ENCODE measurements at regions not wholly inside any gene's neighbourhood (a gene's known extent, or its start where the extent isn't known, plus 50 kb on each side); places are given as distances from the start of the nearest gene placed in this dataset.

DNA sequence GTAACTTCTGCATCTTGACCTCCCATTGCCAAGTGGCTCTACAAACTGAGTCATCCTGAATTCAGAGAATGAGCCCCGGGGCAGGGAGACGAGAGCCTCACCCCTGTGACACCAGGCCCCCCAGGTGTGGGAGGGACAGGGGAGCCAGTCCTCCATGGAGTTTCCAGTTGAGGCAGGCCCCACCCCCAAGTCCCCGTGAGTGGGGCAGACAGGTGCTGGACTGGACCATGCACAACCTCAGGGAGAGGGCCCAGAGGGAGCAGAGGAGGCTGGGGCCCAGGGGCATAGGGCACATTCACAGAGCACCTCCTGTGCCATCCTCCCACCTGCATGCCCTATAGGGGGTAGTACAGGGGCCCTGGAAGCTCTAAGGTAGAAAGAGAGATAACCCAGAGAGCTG lies 180.8 kb downstream of the BRD1 start:
- Histone ChIP-seq H3K27me3 (ENCODE audit: control insufficient read depth, insufficient read depth, low read length) (no peaks in the 10 kb centered on the region), H3K4me1 (ENCODE audit: control insufficient read depth, insufficient read depth, low read length, poor library complexity, severe bottlenecking) (no peaks in the 10 kb centered on the region), H3K9me3 (ENCODE audit: control insufficient read depth in 2 of 2, low read length in 2 of 2) (no peaks in the 10 kb centered on the region), H3K27ac (ENCODE audit: insufficient read depth, low read length, poor library complexity, severe bottlenecking) (no peak overlapping the region), H3K4me3 (ENCODE audit: low read depth, low read length) (no peak overlapping the region), H3K36me3 (ENCODE audit: control insufficient read depth, insufficient read depth, low read length) (peaks cover 5% of the 10 kb centered on the region)
- no peaks in the 10 kb centered on the region for H3K27me3 Mint-ChIP-seq
- peaks cover 0 to 13% (median 3%) of the 10 kb centered on the region in 4 donors for H3K4me1 Mint-ChIP-seq
- H3K4me3 Mint-ChIP-seq: no peak overlapping the region
- H3K36me3 Mint-ChIP-seq: peaks cover 4% of the 10 kb centered on the region
- no peak for ATAC-seq (ENCODE audit: low read depth in 2 of 2)
- no peaks in the 10 kb centered on the region for H3K9me3 Mint-ChIP-seq
- no peak overlapping the region for H3K27ac Mint-ChIP-seq
- DNase-seq: no peak

DNA sequence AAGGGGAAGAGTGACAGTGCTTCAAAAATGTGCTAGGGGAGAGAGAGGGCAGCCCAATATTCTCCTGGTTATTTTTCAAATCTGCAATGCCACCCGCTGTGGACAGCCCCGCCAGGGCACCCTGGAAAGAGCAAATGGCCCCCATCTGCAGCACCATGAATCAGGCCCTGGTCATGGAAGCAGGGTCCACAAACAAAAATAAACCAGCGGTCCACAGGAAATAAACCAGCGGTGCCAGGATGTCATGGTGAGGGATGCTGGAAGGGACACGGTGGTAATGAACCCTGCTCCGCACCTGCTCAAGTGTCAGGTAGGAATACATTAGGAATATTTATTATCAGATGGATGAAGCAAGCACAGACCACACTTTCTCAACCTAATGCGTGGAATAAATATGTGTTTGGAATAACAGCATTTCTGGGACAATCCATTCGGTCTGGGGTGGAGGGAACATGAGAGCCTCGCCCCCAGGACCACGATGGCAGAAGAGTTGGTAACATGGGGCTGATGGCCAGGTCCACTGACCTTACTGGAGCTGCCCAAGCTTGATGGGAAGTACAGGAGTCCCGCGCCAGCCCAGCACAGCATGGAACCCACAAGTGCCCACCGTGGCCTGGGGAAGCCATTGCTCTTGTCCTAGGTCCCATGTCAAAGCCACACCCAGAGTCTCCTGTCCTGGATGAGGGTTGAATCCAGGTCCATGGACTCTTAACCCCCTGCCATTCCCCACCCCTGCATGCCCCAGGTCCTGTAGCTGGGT lies 181.7 kb downstream of the BRD1 start:
- H3K4me1 ChIP-seq (ENCODE audit: control insufficient read depth, insufficient read depth, low read length, poor library complexity, severe bottlenecking): no peaks in the 10 kb centered on the region
- H3K4me1 Mint-ChIP-seq: peaks cover 0 to 16% (median 4%) of the 10 kb centered on the region in 4 donors
- H3K27ac Mint-ChIP-seq: no peak overlapping the region
- no peaks in the 10 kb centered on the region for H3K9me3 Mint-ChIP-seq
- no peak for ATAC-seq (ENCODE audit: low read depth in 2 of 2)
- no peak overlapping the region for H3K4me3 Mint-ChIP-seq
- no peak overlapping the region for H3K4me3 ChIP-seq (ENCODE audit: low read depth, low read length)
- no peak for DNase-seq
- H3K9me3 ChIP-seq (ENCODE audit: control insufficient read depth in 2 of 2, low read length in 2 of 2): no peaks in the 10 kb centered on the region
- no peaks in the 10 kb centered on the region for H3K27me3 ChIP-seq (ENCODE audit: control insufficient read depth, insufficient read depth, low read length)
- H3K36me3 Mint-ChIP-seq: peaks cover 4% of the 10 kb centered on the region
- H3K27me3 Mint-ChIP-seq: no peaks in the 10 kb centered on the region
- peaks cover 5% of the 10 kb centered on the region for H3K36me3 ChIP-seq (ENCODE audit: control insufficient read depth, insufficient read depth, low read length)
- H3K27ac ChIP-seq (ENCODE audit: insufficient read depth, low read length, poor library complexity, severe bottlenecking): no peak overlapping the region

DNA sequence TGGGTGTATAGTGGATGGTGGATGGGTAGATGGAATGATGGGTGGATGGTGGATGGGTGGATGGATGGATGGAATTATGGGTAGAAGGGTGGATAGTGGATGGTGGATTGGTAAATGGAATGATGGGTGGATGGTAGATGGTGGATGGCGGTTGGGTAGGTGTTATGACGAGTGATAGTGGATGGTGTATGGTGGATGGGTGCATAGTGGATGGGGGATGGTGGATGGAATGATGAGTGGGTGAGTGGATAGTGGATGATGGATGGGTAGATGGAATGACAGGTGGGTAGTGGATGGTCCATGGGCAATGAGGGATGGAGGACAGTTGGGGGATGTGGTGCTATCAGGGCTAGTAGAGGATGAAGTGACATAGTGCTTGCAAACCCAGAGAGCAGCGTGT lies 182.4 kb downstream of the BRD1 start:
- H3K27me3 Mint-ChIP-seq: no peaks in the 10 kb centered on the region
- Histone ChIP-seq H3K4me3 (ENCODE audit: low read depth, low read length) (no peak overlapping the region), H3K27ac (ENCODE audit: insufficient read depth, low read length, poor library complexity, severe bottlenecking) (no peak overlapping the region), H3K4me1 (ENCODE audit: control insufficient read depth, insufficient read depth, low read length, poor library complexity, severe bottlenecking) (no peaks in the 10 kb centered on the region), H3K9me3 (ENCODE audit: control insufficient read depth in 2 of 2, low read length in 2 of 2) (no peaks in the 10 kb centered on the region), H3K27me3 (ENCODE audit: control insufficient read depth, insufficient read depth, low read length) (no peaks in the 10 kb centered on the region), H3K36me3 (ENCODE audit: control insufficient read depth, insufficient read depth, low read length) (peaks cover 2% of the 10 kb centered on the region)
- H3K27ac Mint-ChIP-seq: no peak overlapping the region
- no peaks in the 10 kb centered on the region for H3K9me3 Mint-ChIP-seq
- H3K4me1 Mint-ChIP-seq: peaks cover 0 to 15% (median 3%) of the 10 kb centered on the region in 4 donors
- ATAC-seq (ENCODE audit: low read depth in 2 of 2) (no peak), DNase-seq (no peak)
- H3K4me3 Mint-ChIP-seq: no peak overlapping the region
- H3K36me3 Mint-ChIP-seq: peaks cover 4% of the 10 kb centered on the region

DNA sequence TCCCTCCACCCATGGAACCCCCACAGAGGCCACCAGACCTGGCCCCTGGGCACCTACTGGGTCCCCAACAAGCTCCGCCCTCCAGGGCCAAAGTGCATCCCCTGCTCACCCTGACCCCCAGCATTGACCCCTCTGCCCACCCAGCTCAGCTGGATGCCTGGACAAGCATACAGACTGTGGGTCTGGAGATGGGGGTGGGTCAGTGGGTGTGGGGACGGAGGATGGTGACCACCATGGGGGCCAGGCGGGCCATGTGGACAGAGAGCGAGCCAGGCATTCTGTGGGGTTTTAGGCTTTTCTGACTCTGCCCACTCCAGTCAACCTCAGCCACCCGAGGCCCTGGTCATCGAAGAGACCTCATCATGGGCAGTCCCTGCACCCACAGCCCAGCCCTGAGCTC lies 183.7 kb downstream of the BRD1 start:
- Mint-ChIP-seq H3K9me3 (no peaks in the 10 kb centered on the region), H3K36me3 (peaks cover 4% of the 10 kb centered on the region), H3K4me3 (no peak overlapping the region), H3K4me1 (peaks cover 0 to 8% (median 3%) of the 10 kb centered on the region in 4 donors), H3K27me3 (no peaks in the 10 kb centered on the region), H3K27ac (no peak overlapping the region)
- H3K27me3 ChIP-seq (ENCODE audit: control insufficient read depth, insufficient read depth, low read length): no peaks in the 10 kb centered on the region
- H3K4me1 ChIP-seq (ENCODE audit: control insufficient read depth, insufficient read depth, low read length, poor library complexity, severe bottlenecking): no peaks in the 10 kb centered on the region
- H3K4me3 ChIP-seq (ENCODE audit: low read depth, low read length): no peak overlapping the region
- no peak for DNase-seq
- no peaks in the 10 kb centered on the region for H3K36me3 ChIP-seq (ENCODE audit: control insufficient read depth, insufficient read depth, low read length)
- no peak for ATAC-seq (ENCODE audit: low read depth in 2 of 2)
- H3K9me3 ChIP-seq (ENCODE audit: control insufficient read depth in 2 of 2, low read length in 2 of 2): no peaks in the 10 kb centered on the region
- H3K27ac ChIP-seq (ENCODE audit: insufficient read depth, low read length, poor library complexity, severe bottlenecking): no peak overlapping the region

DNA sequence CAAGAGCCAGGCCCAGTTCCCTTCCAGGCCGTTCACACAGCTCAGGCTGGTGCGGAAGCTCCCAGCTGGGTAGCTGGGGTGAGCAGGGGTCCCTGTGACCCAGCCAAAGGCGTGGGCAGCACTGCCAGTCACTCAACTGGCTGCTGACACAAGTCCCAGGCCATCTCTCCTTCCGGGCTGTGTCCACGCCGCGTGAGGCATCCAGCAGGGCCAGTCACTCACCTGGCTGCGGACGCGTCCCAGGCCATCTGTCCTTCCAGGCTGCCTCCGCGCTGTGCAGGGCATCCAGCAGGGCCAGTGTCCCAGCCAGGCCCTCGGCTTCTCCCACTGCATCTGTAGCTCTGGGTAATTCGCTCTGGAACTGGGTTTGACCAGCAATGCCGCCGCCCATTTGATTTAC lies 184.2 kb downstream of the BRD1 start:
- ATAC-seq (ENCODE audit: low read depth in 2 of 2): no peak
- no peaks in the 10 kb centered on the region for H3K9me3 ChIP-seq (ENCODE audit: control insufficient read depth in 2 of 2, low read length in 2 of 2)
- H3K4me3 ChIP-seq (ENCODE audit: low read depth, low read length): no peak overlapping the region
- Mint-ChIP-seq H3K27me3 (no peaks in the 10 kb centered on the region), H3K4me3 (no peak overlapping the region), H3K9me3 (no peaks in the 10 kb centered on the region), H3K4me1 (peaks cover 0 to 10% (median 4%) of the 10 kb centered on the region in 4 donors), H3K27ac (no peak overlapping the region), H3K36me3 (peaks cover 8% of the 10 kb centered on the region)
- no peak overlapping the region for H3K27ac ChIP-seq (ENCODE audit: insufficient read depth, low read length, poor library complexity, severe bottlenecking)
- H3K36me3 ChIP-seq (ENCODE audit: control insufficient read depth, insufficient read depth, low read length): no peaks in the 10 kb centered on the region
- H3K27me3 ChIP-seq (ENCODE audit: control insufficient read depth, insufficient read depth, low read length): no peaks in the 10 kb centered on the region
- no peaks in the 10 kb centered on the region for H3K4me1 ChIP-seq (ENCODE audit: control insufficient read depth, insufficient read depth, low read length, poor library complexity, severe bottlenecking)
- DNase-seq: no peak

DNA sequence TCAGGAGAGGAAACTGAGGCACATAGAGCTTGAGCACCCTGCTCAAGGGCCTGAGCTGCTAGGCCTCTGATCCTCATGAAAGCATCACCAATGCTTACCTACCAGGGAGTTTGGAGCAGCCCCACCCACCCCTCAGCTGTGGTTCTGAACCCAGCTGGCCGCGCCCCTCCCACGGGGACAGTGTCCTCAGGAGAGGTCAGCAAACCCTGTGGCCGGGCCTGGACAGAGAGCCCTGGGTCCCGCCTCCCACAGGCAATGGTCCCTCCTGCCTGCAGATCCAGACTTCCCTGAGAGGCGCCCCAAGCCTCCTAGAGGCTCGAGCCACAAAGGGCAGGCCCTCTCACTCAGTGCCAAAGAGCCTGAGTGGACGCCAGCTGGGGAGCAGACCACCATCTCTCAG lies 184.9 kb downstream of the BRD1 start:
- no peak for DNase-seq
- Mint-ChIP-seq H3K4me1 (peaks cover 0 to 10% (median 4%) of the 10 kb centered on the region in 4 donors), H3K4me3 (no peak overlapping the region), H3K27ac (no peak overlapping the region), H3K36me3 (peaks cover 8% of the 10 kb centered on the region), H3K27me3 (no peaks in the 10 kb centered on the region), H3K9me3 (no peaks in the 10 kb centered on the region)
- Histone ChIP-seq H3K27me3 (ENCODE audit: control insufficient read depth, insufficient read depth, low read length) (no peaks in the 10 kb centered on the region), H3K4me1 (ENCODE audit: control insufficient read depth, insufficient read depth, low read length, poor library complexity, severe bottlenecking) (no peaks in the 10 kb centered on the region), H3K36me3 (ENCODE audit: control insufficient read depth, insufficient read depth, low read length) (peaks cover 4% of the 10 kb centered on the region), H3K4me3 (ENCODE audit: low read depth, low read length) (no peak overlapping the region), H3K9me3 (ENCODE audit: control insufficient read depth in 2 of 2, low read length in 2 of 2) (no peaks in the 10 kb centered on the region), H3K27ac (ENCODE audit: insufficient read depth, low read length, poor library complexity, severe bottlenecking) (no peak overlapping the region)
- ATAC-seq (ENCODE audit: low read depth in 2 of 2): no peak

DNA sequence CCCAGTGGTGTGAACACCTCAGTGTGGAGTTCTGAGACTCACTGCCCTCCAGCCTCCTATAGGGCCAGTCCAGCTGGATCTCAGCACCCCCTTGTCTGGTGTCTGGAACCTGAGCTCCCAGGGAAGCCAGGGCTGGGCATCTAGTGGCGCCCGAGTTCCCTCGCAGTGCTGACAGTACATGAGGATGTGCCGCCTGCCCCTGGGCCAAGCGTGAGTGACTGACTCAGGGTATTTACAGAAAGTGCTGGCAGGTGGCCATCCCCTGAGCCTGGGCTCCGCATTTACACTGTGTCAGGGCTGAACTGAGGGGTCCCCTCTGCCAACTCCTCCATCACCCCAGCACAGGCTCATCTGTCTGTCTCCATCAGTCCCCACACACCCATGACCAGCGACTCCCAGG lies 185.3 kb downstream of the BRD1 start:
- Histone ChIP-seq H3K4me1 (ENCODE audit: control insufficient read depth, insufficient read depth, low read length, poor library complexity, severe bottlenecking) (no peaks in the 10 kb centered on the region), H3K4me3 (ENCODE audit: low read depth, low read length) (no peak overlapping the region), H3K9me3 (ENCODE audit: control insufficient read depth in 2 of 2, low read length in 2 of 2) (no peaks in the 10 kb centered on the region), H3K36me3 (ENCODE audit: control insufficient read depth, insufficient read depth, low read length) (peaks cover 4% of the 10 kb centered on the region), H3K27ac (ENCODE audit: insufficient read depth, low read length, poor library complexity, severe bottlenecking) (no peak overlapping the region), H3K27me3 (ENCODE audit: control insufficient read depth, insufficient read depth, low read length) (no peaks in the 10 kb centered on the region)
- Mint-ChIP-seq H3K9me3 (no peaks in the 10 kb centered on the region), H3K4me3 (peak overlapping the region in 1 of 4 donors; percentile 69), H3K27me3 (no peaks in the 10 kb centered on the region), H3K4me1 (peaks cover 0 to 10% (median 4%) of the 10 kb centered on the region in 4 donors), H3K36me3 (peaks cover 8% of the 10 kb centered on the region), H3K27ac (no peak overlapping the region)
- DNase-seq: no peak
- no peak for ATAC-seq (ENCODE audit: low read depth in 2 of 2)

DNA sequence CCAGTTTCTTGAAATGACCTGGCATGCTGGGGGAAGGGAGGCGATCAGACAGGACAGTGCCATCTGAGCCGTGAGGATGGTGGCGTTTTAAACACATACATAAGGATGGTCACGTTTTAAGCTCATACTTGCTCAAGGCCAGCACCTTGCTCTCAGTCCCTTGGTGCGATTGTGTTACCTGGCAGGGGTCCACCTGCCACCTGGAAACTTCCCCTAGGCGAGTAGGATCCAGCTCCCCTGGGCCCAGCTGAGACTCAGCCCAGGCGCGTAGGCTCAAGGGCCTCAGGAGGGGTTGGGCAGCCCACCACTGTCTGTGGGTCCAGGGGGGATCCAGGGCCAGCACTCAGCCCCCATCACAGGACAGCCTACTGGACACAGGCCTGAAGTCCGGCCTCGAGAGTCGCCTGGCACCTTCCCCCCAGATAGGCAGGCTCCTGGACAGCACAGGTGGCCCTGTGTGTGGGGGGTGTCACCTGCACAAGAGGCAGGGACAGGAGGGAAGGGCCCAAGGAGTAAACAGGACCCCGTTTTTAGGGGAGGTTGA lies 185.8 kb downstream of the BRD1 start:
- Histone ChIP-seq H3K27ac (ENCODE audit: insufficient read depth, low read length, poor library complexity, severe bottlenecking) (no peak overlapping the region), H3K36me3 (ENCODE audit: control insufficient read depth, insufficient read depth, low read length) (peaks cover 4% of the 10 kb centered on the region), H3K4me1 (ENCODE audit: control insufficient read depth, insufficient read depth, low read length, poor library complexity, severe bottlenecking) (no peaks in the 10 kb centered on the region), H3K4me3 (ENCODE audit: low read depth, low read length) (no peak overlapping the region), H3K27me3 (ENCODE audit: control insufficient read depth, insufficient read depth, low read length) (no peaks in the 10 kb centered on the region), H3K9me3 (ENCODE audit: control insufficient read depth in 2 of 2, low read length in 2 of 2) (no peaks in the 10 kb centered on the region)
- no peaks in the 10 kb centered on the region for H3K9me3 Mint-ChIP-seq
- peaks cover 0 to 10% (median 4%) of the 10 kb centered on the region in 4 donors for H3K4me1 Mint-ChIP-seq
- no peak for ATAC-seq (ENCODE audit: low read depth in 2 of 2)
- no peak overlapping the region for H3K27ac Mint-ChIP-seq
- no peak for DNase-seq
- H3K27me3 Mint-ChIP-seq: no peaks in the 10 kb centered on the region
- peaks cover 8% of the 10 kb centered on the region for H3K36me3 Mint-ChIP-seq
- no peak overlapping the region for H3K4me3 Mint-ChIP-seq
